Cardiac muscle cell (in vitro differentiated cells and primary cell): ENCODE measurements at regions not wholly inside any gene's neighbourhood (a gene's known extent, or its start where the extent isn't known, plus 50 kb on each side); places are given as distances from the start of the nearest gene placed in this dataset.
"Not testable (repeated sequence)": the region's sequence is repeated elsewhere in the genome, so short reads cannot be mapped to it uniquely, and the experiment has no call there.

Experiments
- DNase-seq, 2 donors: peaks; one replicate each; pipeline versions ENCODE4 v3.0.0 to v3.0.0-alpha.2; 2010 to 2017; ENCODE audit warnings: low read depth in 1 of 2, low spot score in 1 of 2
- H3K27ac ChIP-seq: fragments of 200-600 bp; sonication (generic); 2 replicates; pipeline ENCODE4 v1.5.1; 2016
- H3K27me3 ChIP-seq: fragments of 200-600 bp; sonication (generic); 2 replicates; pipeline ENCODE4 v1.6.0; 2016; ENCODE audit warnings: control low read depth
- H3K36me3 ChIP-seq: fragments of 200-600 bp; sonication (generic); 2 replicates; pipeline ENCODE4 v1.5.1; 2016; ENCODE audit warnings: control low read depth
- H3K4me1 ChIP-seq: fragments of 200-600 bp; sonication (generic); 2 replicates; pipeline ENCODE4 v1.8.1; 2017; ENCODE audit warnings: low read depth, mild to moderate bottlenecking, mixed run types
- H3K4me3 ChIP-seq: fragments of 200-600 bp; sonication (generic); 2 replicates; pipeline ENCODE4 v1.5.1; 2016; ENCODE audit warnings: mild to moderate bottlenecking
- H3K9me3 ChIP-seq: fragments of 200-600 bp; sonication (generic); 2 replicates; pipeline ENCODE4 v1.5.1; 2017; ENCODE audit warnings: low read depth, mild to moderate bottlenecking, control low read depth
- CTCF ChIP-seq: IDR thresholded peaks from 2 replicates; pipeline ENCODE4 v1.5.1; 2012; ENCODE audit warnings: low read depth, mild to moderate bottlenecking, low read length

GRCh38 chr11:64438986-64439771 lies 80.2 kb downstream of the RPS6KA4 start:
- no peak for DNase-seq
- Histone ChIP-seq H3K4me3 (no peak overlapping the region), H3K4me1 (peaks cover 5% of the 10 kb centered on the region), H3K36me3 (no peaks in the 10 kb centered on the region), H3K27me3 (no peaks in the 10 kb centered on the region), H3K9me3 (no peaks in the 10 kb centered on the region), H3K27ac (no peak overlapping the region)
- no peak for TF ChIP-seq CTCF

- H3K4me3 ChIP-seq, H3K9me3 ChIP-seq, H3K36me3 ChIP-seq: not testable (repeated sequence)
These were observed 81.0 kb downstream of the RPS6KA4 start for GRCh38 chr11:64439772-64440491.

DNA sequence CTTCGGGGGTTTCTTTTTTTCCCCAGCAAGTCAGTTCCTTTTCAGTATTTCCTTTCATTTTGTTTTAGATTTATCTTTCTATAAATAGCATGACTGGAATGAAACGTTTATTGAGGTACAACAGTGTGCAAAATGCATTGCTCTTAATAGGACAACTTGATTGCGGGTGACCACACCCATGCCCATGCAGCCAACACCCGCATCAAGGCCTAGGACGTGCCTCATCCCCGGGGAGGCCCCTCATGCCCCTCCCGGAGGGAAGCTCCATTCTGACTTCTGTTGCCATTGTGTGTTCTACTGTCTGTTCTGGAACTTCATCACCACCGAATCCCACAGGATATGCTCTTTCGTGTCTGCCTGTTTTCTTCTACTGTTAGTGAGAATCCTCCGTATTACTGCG lies 82.2 kb downstream of the RPS6KA4 start:
- TF ChIP-seq CTCF = no peak
- no peak for DNase-seq

More at GRCh38 chr11:64439772-64440491, 81.0 kb downstream of the RPS6KA4 start:
- not testable (repeated sequence) for H3K27ac ChIP-seq, DNase-seq, H3K27me3 ChIP-seq, H3K4me1 ChIP-seq

DNA sequence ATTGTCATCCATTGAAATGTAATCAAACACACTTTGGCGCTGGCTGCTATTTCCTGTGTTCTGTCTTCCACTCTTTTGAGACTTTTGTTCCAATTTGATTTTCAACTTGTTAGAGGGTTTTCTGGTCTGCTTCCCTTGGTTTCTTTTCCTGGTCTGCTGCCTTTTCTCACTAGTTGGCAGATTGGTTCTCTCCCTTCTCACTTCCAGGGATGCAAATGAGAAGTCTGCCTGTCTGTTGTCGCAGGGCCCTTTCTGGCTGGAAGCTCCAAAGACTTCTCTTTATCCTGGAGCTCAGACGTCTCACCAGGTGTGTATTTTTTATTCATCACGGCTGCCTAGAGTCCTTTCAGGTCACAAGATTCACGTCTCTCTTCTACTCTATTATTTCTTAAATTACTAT lies 84.0 kb downstream of the RPS6KA4 start:
- no peaks in the 10 kb centered on the region for H3K27me3 ChIP-seq
- no peak overlapping the region for H3K4me3 ChIP-seq
- no peak overlapping the region for H3K27ac ChIP-seq
- H3K9me3 ChIP-seq = no peaks in the 10 kb centered on the region
- H3K4me1 ChIP-seq = peaks cover 5% of the 10 kb centered on the region
- no peak for DNase-seq
- no peak for TF ChIP-seq CTCF
- H3K36me3 ChIP-seq = no peaks in the 10 kb centered on the region

More for the DNA sequence above, 82.2 kb downstream of the RPS6KA4 start:
- Histone ChIP-seq H3K27ac (no peak overlapping the region), H3K27me3 (no peaks in the 10 kb centered on the region), H3K36me3 (no peaks in the 10 kb centered on the region), H3K4me3 (no peak overlapping the region), H3K4me1 (peaks cover 5% of the 10 kb centered on the region), H3K9me3 (no peaks in the 10 kb centered on the region)

DNA sequence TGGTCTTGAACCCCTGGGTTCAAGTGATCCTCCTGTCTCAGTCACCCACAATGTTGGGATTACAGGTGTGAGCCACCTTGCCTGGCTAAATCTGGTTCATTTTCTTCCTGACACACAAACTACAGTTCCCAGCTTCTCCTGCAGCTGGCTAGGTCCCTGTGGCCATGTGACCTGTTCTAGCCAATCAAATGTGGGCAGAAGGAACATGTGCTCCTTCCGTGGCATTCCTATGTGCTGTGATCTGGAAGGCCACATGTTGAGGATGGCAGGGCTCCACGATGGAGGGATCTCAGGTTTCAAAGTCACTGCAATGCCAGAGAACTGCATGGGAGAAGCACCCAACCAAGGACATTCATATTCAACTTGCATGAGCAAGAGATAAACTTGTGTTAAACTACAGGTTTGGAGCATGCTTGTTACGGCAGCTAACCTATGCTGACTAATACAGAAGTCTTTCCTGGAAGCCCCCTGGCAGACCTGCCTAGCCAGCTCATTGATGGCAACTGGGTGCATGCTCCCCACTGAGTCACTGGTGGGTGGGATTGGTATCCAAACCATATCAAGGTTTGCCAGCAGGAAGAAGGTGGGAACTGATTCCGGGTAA lies 86.0 kb downstream of the RPS6KA4 start:
- Histone ChIP-seq H3K27ac (no peak overlapping the region), H3K4me1 (no peaks in the 10 kb centered on the region), H3K27me3 (no peaks in the 10 kb centered on the region), H3K4me3 (no peak overlapping the region), H3K36me3 (no peaks in the 10 kb centered on the region), H3K9me3 (no peaks in the 10 kb centered on the region)
- peak in 1 of 2 donors; percentile 25 for DNase-seq
- TF ChIP-seq CTCF = no peak

- H3K9me3 ChIP-seq = no peaks in the 10 kb centered on the region
- H3K36me3 ChIP-seq = no peaks in the 10 kb centered on the region
- no peak for DNase-seq
- no peaks in the 10 kb centered on the region for H3K27me3 ChIP-seq
- no peaks in the 10 kb centered on the region for H3K4me1 ChIP-seq
- no peak overlapping the region for H3K4me3 ChIP-seq
- no peak for TF ChIP-seq CTCF
- H3K27ac ChIP-seq = no peak overlapping the region
These were observed 86.7 kb downstream of the RPS6KA4 start for GRCh38 chr11:64445651-64446050.
